ENCODE measurements at regions not wholly inside any gene's neighbourhood (a gene's known extent, or its start where the extent isn't known, plus 50 kb on each side); places are given as distances from the start of the nearest gene placed in this dataset.

GRCh38 chr2:12795851-12796250 lies 79.1 kb downstream of the TRIB2 start:
- no peak for TF ChIP-seq CTCF (IDR thresholded peaks at IDR 0.05; ENCODE audit: insufficient read depth, low read length, poor library complexity, severe bottlenecking)
- TF ChIP-seq EZH2phosphoT487 (conservative IDR thresholded peaks at IDR 0.05; ENCODE audit: low read length) = no peak
